ENCODE measurements at regions not wholly inside any gene's neighbourhood (a gene's known extent, or its start where the extent isn't known, plus 50 kb on each side); places are given as distances from the start of the nearest gene placed in this dataset.

- DNase-seq (ENCODE audit: extremely low read depth, low read depth): no peak
- no peak for TF ChIP-seq CTCF (IDR thresholded peaks at IDR 0.05; ENCODE audit: low read depth, low read length)
Measured at GRCh38 chr3:189464799-189465198, 166.4 kb upstream of the TP63 start.

DNA sequence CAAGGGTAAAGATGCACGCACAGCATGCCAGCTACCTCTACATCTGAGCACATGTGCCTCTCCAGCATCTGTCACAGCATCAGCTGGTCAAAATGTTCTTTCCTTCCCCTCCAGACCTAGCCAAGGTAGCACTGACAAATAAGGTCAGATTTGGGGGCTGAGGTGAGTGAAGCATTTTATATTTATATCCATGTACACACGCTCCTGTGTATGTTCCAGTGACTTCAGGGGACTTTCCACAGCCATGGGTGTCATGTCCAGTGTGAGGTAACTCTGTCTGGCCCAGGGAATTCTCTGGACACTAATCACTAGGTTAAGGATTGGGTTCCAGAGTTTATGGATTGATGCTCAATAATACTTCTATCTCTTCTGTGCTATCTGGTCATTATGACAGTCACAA, 165.2 kb upstream of the TP63 start:
- TF ChIP-seq CTCF (IDR thresholded peaks at IDR 0.05; ENCODE audit: low read depth, low read length): no peak
- no peak for DNase-seq (ENCODE audit: extremely low read depth, low read depth)

- no peak for DNase-seq (ENCODE audit: extremely low read depth, low read depth)
- TF ChIP-seq CTCF (IDR thresholded peaks at IDR 0.05; ENCODE audit: low read depth, low read length): no peak
Measured at GRCh38 chr3:189467451-189467850, 163.7 kb upstream of the TP63 start.

DNA sequence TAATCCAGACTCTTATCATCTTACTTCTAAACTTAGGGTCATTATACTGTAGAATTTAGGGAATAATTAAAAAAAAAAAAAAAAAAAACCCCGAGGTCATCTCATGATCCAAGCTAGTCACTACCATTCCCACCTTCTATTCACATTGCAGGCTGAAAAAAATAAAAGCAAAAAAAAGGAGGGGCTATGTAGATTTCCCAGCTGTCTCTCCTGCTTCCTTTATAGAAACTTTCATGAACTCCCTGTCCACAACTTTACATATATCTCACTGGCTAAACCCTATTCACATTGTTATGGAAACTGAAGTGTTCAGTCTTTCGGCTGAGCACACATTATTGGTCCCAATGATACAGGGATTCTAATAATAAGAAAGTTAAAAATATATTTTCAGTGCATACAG, 156.2 kb upstream of the TP63 start:
- DNase-seq (ENCODE audit: extremely low read depth, low read depth): no peak
- no peak for TF ChIP-seq CTCF (IDR thresholded peaks at IDR 0.05; ENCODE audit: low read depth, low read length)

DNA sequence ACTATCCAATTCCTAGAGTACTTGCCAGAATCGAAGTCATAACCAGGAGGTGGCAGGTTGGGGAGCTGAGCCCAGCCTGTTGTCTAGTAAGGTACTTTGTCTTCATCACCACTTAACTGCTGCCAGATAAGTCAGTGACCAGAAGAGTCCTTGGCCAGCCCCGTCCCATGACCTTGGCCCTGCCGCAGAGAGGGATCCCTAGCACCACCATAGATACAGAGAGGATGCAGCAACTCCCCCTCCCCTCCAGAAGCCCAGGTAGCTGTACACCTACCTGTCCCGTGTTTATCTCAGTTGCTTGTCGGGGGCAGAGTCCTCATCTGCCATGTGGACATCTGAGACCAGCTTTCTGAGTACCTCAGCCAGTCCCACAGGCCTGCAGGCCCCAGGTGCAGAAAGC, 153.6 kb upstream of the TP63 start:
- no peak for TF ChIP-seq CTCF (IDR thresholded peaks at IDR 0.05; ENCODE audit: low read depth, low read length)
- no peak for DNase-seq (ENCODE audit: extremely low read depth, low read depth)

DNA sequence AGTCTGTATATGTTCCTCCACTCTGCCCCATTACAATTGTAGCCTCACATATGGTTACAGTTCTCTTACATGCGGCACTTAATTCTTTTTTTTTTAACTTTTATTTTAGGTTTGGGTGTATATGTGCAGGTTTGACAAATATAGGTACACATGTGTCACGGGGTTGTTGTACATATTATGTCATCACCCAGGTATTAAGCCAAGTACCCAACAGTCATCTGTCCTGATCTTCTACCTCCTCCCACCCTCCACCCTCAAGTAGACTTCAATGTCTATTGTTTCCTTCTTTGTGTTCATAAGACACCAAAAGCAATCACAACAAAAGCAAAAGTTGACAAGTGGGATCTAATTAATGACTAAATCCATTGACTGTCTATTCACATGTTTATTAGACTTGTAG, 144.6 kb upstream of the TP63 start:
- DNase-seq (ENCODE audit: extremely low read depth, low read depth): no peak
- TF ChIP-seq CTCF (IDR thresholded peaks at IDR 0.05; ENCODE audit: low read depth, low read length): no peak

GRCh38 chr3:189488241-189488767, 142.9 kb upstream of the TP63 start:
- DNase-seq (ENCODE audit: extremely low read depth, low read depth): no peak
- no peak for TF ChIP-seq CTCF (IDR thresholded peaks at IDR 0.05; ENCODE audit: low read depth, low read length)
